NCI-H1694 (cell line): ENCODE measurements at regions not wholly inside any gene's neighbourhood (a gene's known extent, or its start where the extent isn't known, plus 50 kb on each side); places are given as distances from the start of the nearest gene placed in this dataset.
"Not testable (repeated sequence)": the region's sequence is repeated elsewhere in the genome, so short reads cannot be mapped to it uniquely, and the experiment has no call there.

ENCODE experiments used
- DNase-seq: peaks from one replicate; lab custom pipeline; 2025; lab: John Stamatoyannopoulos, UW

- no peak for DNase-seq
Measured at GRCh38 chr3:27630885-27631284, 91.2 kb downstream of the EOMES start.

DNA sequence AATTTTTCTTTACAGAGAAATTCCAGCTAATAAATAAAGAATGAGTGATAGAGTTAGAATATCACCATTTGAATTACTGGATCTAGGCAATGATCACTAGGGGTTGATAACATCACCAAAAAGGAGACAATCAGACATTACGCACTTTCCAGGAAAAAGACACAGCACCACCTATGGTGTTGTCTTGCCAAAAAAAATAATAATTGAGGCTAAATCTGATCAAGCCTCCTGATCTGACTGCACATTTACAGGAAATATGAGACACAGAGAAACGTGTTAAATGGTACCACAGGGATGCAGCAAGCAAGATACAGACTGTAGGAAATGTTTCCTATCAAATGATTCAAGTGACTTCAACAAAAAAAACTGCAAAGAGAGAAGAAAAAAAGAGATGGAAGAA, 92.8 kb downstream of the EOMES start:
- no peak for DNase-seq

DNA sequence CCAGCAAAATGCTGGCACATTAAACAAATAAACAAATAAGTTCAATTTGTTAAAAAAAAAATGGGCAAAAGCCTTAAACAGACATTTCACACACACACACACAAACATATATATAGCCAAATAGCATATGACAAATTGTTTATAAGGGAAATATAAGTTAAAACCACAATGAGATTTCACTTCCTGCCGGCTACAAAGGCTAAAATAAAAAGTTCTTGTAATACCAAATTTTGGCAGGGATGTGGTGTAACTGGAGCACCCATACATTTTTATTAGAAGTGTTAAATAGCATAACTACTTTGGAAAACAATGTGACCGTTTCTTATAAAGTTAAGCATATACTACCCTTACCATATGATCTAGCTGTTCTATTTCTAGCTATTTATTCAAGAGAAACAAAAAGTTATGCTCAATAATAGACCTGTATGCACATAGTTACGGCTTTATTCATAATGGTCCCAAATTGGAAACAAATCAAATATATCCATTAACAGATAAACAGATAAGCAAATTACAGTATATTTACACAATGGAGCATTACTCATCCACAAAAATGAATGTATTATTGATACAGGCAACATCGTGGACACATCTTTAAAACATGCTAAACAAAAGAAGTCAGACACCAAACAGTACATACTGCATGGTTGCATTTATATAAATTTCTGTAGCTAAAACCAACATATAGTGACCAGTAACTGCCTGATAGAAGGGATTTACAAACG, 93.9 kb downstream of the EOMES start:
- no peak for DNase-seq

GRCh38 chr3:27626596-27627118, 95.5 kb downstream of the EOMES start:
- DNase-seq, result no peak

GRCh38 chr3:27625864-27626263, 96.3 kb downstream of the EOMES start:
- no peak for DNase-seq

DNA sequence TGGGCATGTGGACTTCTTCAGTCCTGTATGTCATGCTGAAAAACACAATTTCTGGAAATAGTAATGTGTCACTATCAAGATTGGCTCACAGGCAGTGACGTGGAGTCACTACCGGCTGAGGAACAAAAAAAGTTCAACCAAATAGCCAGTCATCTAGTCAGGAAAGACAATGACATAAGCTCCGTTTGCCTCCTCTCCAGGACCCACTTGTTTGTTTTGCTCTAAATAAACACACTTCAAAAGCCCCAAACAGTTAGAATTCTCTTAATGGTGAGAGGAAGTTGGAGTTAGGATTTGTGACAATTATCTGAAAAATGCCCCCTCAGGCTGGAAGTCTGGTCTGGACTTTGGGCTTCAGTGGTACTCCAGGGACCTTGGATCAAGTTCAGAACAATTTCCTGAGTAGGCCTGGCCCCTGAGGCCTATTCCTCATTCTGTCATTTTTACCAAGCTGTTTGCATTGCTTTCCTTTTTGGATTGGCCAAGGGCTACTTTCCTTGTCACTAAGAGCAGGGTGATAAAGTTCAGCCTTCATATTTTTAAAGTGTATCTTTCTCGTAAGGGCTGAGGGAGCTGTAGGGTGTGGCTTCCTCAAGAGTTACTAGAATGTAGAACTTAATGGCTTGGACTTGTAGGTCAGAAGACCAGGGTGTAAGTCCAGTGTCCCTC, 98.9 kb downstream of the EOMES start:
- DNase-seq, result no peak

DNA sequence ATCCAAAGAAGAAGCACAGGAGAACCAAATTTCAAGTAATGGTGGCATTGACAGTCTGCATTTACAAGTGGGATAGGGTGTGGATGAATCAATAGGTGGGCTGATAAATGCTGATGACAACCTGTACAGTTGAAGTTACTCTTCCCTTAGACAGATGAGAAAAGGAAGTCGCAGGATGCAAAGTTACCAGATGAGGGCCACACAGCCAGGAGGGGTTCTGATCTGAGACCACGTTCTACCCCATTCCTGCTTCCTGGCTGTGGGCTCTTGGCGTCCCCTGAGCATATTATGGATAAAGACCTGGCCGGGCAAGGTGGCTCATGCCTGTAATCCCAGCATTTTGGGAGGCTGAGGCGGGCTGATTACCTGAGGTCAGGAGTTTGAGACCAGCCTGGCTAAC, 104.6 kb downstream of the EOMES start:
- no peak for DNase-seq

DNA sequence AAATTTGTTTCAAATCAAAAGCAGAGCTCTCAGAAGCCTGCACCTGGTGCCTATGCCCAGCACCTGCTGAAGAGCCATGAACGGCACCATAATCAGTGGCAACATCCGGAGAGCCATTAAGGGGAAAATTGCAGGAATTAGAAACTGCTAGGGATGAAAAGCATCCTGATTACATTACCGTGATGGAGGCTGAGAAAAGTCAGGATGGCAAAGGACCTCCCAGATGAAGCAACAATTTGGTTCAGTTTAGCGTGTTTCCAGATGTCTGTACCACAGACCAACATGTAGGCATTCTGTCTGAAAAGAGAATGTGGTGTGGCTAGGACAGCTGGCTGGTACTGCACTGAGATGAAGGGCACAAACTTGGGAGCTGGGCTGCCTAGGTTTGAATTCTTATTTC, 106.1 kb downstream of the EOMES start:
- no peak for DNase-seq

DNA sequence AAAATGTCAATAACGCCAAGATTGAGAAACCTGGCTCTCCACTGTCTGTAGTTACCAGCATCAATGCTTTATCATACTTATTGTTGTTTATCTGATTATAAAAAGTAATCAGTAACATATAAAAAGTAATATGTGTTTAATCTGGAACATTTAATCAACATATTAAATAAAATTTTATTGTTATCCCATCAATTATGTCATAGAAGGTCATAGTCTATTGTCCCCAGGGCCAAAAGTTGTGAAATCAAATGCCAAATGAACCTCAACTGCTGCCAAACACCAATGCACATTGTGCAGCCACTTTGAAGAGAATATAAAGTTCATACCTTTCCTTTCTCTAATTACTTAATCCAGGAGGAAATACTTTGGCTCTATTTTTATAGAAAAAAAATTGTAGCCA, 106.6 kb downstream of the EOMES start:
- DNase-seq, result no peak

- DNase-seq, result no peak
Measured at GRCh38 chr3:27614592-27614991, 107.5 kb downstream of the EOMES start.

- no peak for DNase-seq
Measured at GRCh38 chr3:27613846-27614500, 108.2 kb downstream of the EOMES start.

DNA sequence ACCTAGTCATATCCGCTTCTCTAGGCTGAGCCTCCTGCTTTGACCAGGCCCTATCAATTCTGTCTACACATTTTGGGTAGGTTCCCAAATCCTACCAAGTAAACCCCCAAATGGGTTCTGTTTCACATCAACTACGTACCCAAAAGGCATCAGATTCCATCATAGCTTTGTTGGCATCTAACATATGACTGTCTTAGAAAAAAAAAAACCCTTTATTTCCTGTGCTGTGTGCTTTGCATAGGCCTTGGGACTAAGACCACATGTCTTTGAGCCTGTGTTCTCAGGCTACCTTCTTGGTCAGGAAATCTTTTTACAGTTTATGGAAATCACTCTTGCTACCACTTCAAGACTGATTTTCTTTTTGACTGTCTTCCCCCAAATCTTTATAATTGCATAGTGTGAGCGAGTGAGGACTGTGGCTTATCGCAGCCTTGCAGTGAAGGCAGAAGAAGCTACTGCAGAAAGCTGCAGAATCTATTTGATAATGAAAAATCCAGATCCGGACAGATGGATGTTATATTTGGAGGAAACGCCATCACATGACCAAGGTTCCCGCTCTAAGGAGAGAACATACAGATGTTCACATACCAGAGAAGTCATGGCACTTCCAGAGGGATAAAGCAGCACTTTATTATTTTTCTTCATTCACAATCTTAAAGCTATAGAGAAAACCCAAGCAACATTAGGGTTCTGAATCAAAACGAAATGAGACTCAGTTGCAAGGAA, 111.2 kb downstream of the EOMES start:
- no peak for DNase-seq

GRCh38 chr3:27607370-27607769, 114.8 kb downstream of the EOMES start:
- DNase-seq, result no peak

- DNase-seq, result no peak
Measured at GRCh38 chr3:27606537-27606936, 115.6 kb downstream of the EOMES start.

DNA sequence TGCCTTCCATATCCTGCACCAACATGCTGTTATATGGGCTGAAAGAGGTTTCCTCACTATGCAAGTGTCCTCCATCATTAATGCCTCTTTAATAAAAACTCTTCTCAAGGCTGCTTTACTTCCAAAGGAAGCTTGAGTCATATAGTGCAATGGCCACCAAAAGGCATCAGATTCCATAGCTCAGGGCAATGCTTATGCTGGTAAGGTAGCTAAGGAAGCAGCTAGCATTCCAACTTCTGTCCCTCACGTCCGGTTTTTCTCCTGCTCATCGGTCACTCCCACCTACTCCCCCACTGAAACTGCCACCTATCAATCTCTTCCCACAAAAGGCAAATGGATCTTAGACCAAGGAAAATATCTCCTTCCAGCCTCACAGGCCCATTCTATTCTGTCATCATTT, 117.1 kb upstream of the SLC4A7 start:
- DNase-seq, result not testable (repeated sequence)

GRCh38 chr3:27599741-27600140, 115.6 kb upstream of the SLC4A7 start:
- not testable (repeated sequence) for DNase-seq

DNA sequence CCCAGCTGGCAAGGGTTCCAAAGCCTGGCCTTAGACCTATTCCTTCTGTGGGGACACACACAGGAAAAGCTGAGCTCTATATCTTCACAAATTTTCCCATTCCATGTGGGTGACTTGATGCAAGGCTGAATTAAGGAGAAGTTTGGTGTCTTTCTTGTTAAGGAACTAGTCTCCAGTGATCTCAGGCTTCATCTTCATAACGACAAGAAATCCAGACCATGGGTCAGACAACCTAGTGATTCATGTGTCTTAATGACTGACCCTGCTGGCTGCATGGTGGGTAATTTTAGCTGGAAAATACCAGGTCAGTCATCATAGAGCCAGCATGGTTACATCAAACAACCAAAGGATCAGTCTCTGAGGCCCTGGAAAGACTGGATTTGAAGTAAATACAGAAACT, 112.7 kb upstream of the SLC4A7 start:
- no peak for DNase-seq

- DNase-seq, result no peak
Measured at GRCh38 chr3:27596334-27596841, 112.2 kb upstream of the SLC4A7 start.

- DNase-seq, result no peak
Measured at GRCh38 chr3:27594096-27594690, 110.0 kb upstream of the SLC4A7 start.

GRCh38 chr3:27593173-27593572, 109.0 kb upstream of the SLC4A7 start:
- DNase-seq, result no peak

- no peak for DNase-seq
Measured at GRCh38 chr3:27591312-27592210, 107.4 kb upstream of the SLC4A7 start.
